Tibial nerve (tissue), 4 donors: ENCODE measurements at regions not wholly inside any gene's neighbourhood (a gene's known extent, or its start where the extent isn't known, plus 50 kb on each side); places are given as distances from the start of the nearest gene placed in this dataset.

Experiments
- DNase-seq, 2 donors: peaks; one replicate each; pipeline ENCODE4 v3.0.0-alpha.2; 2019; ENCODE audit warnings: low spot score in 2 of 2
- H3K27ac ChIP-seq, 4 donors: fragments of 200-600 bp; sonication (generic) in 3 of 4; one replicate each; pipeline ENCODE4 v1.5.1; 2017 to 2019; ENCODE audit warnings: mild to moderate bottlenecking in 1 of 4
- H3K27me3 ChIP-seq, 2 donors: fragments of 200-600 bp; sonication (generic) in 1 of 2; one replicate each; pipeline versions ENCODE4 v1.5.1 to v1.6.0; 2017 to 2019
- H3K36me3 ChIP-seq, 3 donors: fragments of 200-600 bp; sonication (generic); one replicate each; pipeline ENCODE4 v1.5.1; 2018 to 2019
- H3K4me1 ChIP-seq, 4 donors: fragments of 200-600 bp; sonication (generic) in 3 of 4; one replicate each; pipeline ENCODE4 v1.5.1; 2017 to 2019
- H3K4me3 ChIP-seq, 4 donors: fragments of 200-600 bp; sonication (generic) in 3 of 4; one replicate each; pipeline ENCODE4 v1.5.1; 2017 to 2019; ENCODE audit warnings: mild to moderate bottlenecking in 1 of 4, moderate library complexity in 1 of 4
- H3K9me3 ChIP-seq, 4 donors: fragments of 200-600 bp; sonication (generic) in 3 of 4; one replicate each; pipeline ENCODE4 v1.5.1; 2017 to 2019
- CTCF ChIP-seq, 5 experiments: fragments of 200-600 bp in 3 of 5; fragments of 450-650 bp in 2 of 5; sonication (generic) in 3 of 5; IDR thresholded peaks; one replicate each; pipeline ENCODE4 v1.5.1; 2016 to 2019; ENCODE audit warnings: antibody characterized with exemption in 5 of 5, mild to moderate bottlenecking in 3 of 5, moderate library complexity in 2 of 5
- EP300 ChIP-seq, 2 donors: sonication (generic); formaldehyde crosslinking; IDR thresholded peaks; one replicate each; pipeline ENCODE4 v1.6.1; 2017; ENCODE audit warnings: antibody characterized with exemption in 2 of 2, mild to moderate bottlenecking in 1 of 2
- POLR2A ChIP-seq, 2 donors: fragments of 450-650 bp; IDR thresholded peaks; one replicate each; pipeline ENCODE4 v1.6.1; 2017; ENCODE audit warnings: antibody characterized with exemption in 2 of 2, mild to moderate bottlenecking in 2 of 2, moderate library complexity in 2 of 2
- WGBS, 2 donors: methylation state at CpG; one replicate each; pipeline ENCODE4 v1.1.5; 2018; 5-methylcytosine and 5-hydroxymethylcytosine counted together

- 84 to 85% methylated on average over 3 of the region's 3 CpGs for WGBS, 2 donors
- TF ChIP-seq EP300 (IDR thresholded peaks at IDR 0.05) (no peak), POLR2A (IDR thresholded peaks at IDR 0.05) (no peak), CTCF (IDR thresholded peaks at IDR 0.05) (no peak)
- no peak for DNase-seq
Measured at GRCh38 chr6:145383428-145383827, 351.9 kb downstream of the EPM2A start.

GRCh38 chr6:145384503-145384902 lies 350.8 kb downstream of the EPM2A start:
- TF ChIP-seq POLR2A (IDR thresholded peaks at IDR 0.05) (no peak), EP300 (IDR thresholded peaks at IDR 0.05) (no peak), CTCF (IDR thresholded peaks at IDR 0.05) (no peak)
- Histone ChIP-seq H3K27me3 (no peaks in the 10 kb centered on the region), H3K36me3 (no peaks in the 10 kb centered on the region), H3K4me3 (no peak overlapping the region), H3K9me3 (no peaks in the 10 kb centered on the region), H3K27ac (no peak overlapping the region), H3K4me1 (no peaks in the 10 kb centered on the region)
- DNase-seq: no peak

More at GRCh38 chr6:145383428-145383827, 351.9 kb downstream of the EPM2A start:
- no peaks in the 10 kb centered on the region for H3K4me1 ChIP-seq
- H3K9me3 ChIP-seq: no peaks in the 10 kb centered on the region
- H3K27me3 ChIP-seq: no peaks in the 10 kb centered on the region
- H3K27ac ChIP-seq: no peak overlapping the region
- no peak overlapping the region for H3K4me3 ChIP-seq
- H3K36me3 ChIP-seq: no peaks in the 10 kb centered on the region

- H3K4me3 ChIP-seq: no peak overlapping the region
- no peaks in the 10 kb centered on the region for H3K9me3 ChIP-seq
- DNase-seq: no peak
- no peaks in the 10 kb centered on the region for H3K27me3 ChIP-seq
- TF ChIP-seq EP300 (IDR thresholded peaks at IDR 0.05) (no peak), POLR2A (IDR thresholded peaks at IDR 0.05) (no peak), CTCF (IDR thresholded peaks at IDR 0.05) (no peak)
- no peaks in the 10 kb centered on the region for H3K36me3 ChIP-seq
- no peaks in the 10 kb centered on the region for H3K4me1 ChIP-seq
- H3K27ac ChIP-seq: no peak overlapping the region
- WGBS, 2 donors: 75 to 89% methylated on average over 1 of the region's 1 CpG
Measured at GRCh38 chr6:145396499-145396898, 338.8 kb downstream of the EPM2A start.

GRCh38 chr6:145400508-145400907 lies 334.8 kb downstream of the EPM2A start:
- DNase-seq: no peak

GRCh38 chr6:145405006-145405551 lies 330.2 kb downstream of the EPM2A start:
- Histone ChIP-seq H3K27ac (no peak overlapping the region), H3K36me3 (no peaks in the 10 kb centered on the region), H3K27me3 (no peaks in the 10 kb centered on the region), H3K9me3 (no peaks in the 10 kb centered on the region), H3K4me1 (no peaks in the 10 kb centered on the region), H3K4me3 (no peak overlapping the region)
- DNase-seq: no peak
- WGBS, 2 donors: 42 to 49% methylated on average over 5 of the region's 5 CpGs
- TF ChIP-seq EP300 (IDR thresholded peaks at IDR 0.05): no peak
- TF ChIP-seq CTCF (IDR thresholded peaks at IDR 0.05): no peak
- no peak for TF ChIP-seq POLR2A (IDR thresholded peaks at IDR 0.05)

More at GRCh38 chr6:145400508-145400907, 334.8 kb downstream of the EPM2A start:
- Histone ChIP-seq H3K27ac (no peak overlapping the region), H3K27me3 (no peaks in the 10 kb centered on the region), H3K4me3 (no peak overlapping the region), H3K36me3 (no peaks in the 10 kb centered on the region), H3K4me1 (no peaks in the 10 kb centered on the region), H3K9me3 (no peaks in the 10 kb centered on the region)
- TF ChIP-seq POLR2A (IDR thresholded peaks at IDR 0.05) (no peak), CTCF (IDR thresholded peaks at IDR 0.05) (no peak), EP300 (IDR thresholded peaks at IDR 0.05) (no peak)
- WGBS, 2 donors: 82 to 90% methylated on average over 4 of the region's 4 CpGs
